Gastroesophageal sphincter (tissue), 3 donors: ENCODE measurements at regions not wholly inside any gene's neighbourhood (a gene's known extent, or its start where the extent isn't known, plus 50 kb on each side); places are given as distances from the start of the nearest gene placed in this dataset.

ENCODE experiments used
- POLR2A ChIP-seq, 2 donors: fragments of 450-650 bp; IDR thresholded peaks; one replicate each; pipeline ENCODE4 v1.6.1; 2017; ENCODE audit warnings: antibody characterized with exemption in 2 of 2, mild to moderate bottlenecking in 2 of 2, moderate library complexity in 1 of 2
- POLR2AphosphoS5 ChIP-seq: sonication (generic); formaldehyde crosslinking; IDR thresholded peaks from one replicate; pipeline ENCODE4 v1.6.1; 2017; ENCODE audit warnings: antibody characterized with exemption
- TF ChIP-seq, protein P1 (sequence below), 4 experiments: fragments of 200-600 bp in 2 of 4; fragments of 450-650 bp in 2 of 4; sonication (generic) in 1 of 4; IDR thresholded peaks; one replicate each; pipeline ENCODE4 v1.5.1; 2017 to 2019; ENCODE audit warnings: antibody characterized with exemption in 4 of 4, mild to moderate bottlenecking in 2 of 4, moderate library complexity in 2 of 4

DNA sequence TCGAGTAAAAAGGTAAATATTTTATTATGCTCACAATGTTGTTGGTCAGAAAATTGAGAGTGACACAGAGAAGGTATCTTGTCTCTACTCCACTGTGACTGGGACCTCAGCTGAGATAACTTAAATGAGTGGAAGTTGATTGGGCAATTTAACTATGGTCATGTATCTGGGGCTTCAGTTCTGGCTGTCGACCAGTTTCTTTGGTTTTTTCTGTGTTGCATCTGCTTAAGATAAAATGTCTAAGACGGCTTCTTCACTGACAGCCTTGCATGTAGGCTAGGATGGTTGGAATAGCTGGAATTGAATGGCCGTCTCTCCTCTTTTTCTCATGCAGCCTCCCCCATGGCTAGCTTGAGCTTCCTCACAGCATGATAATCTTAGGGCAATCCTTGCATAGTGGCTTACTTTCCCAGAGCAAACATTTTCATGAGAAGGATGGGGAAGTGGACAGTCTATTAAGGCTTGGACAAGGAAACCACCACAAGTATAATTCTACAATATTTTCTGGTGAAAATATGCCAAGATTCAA, 433.7 kb downstream of the KIF2B start:
- TF ChIP-seq, protein P1, sequence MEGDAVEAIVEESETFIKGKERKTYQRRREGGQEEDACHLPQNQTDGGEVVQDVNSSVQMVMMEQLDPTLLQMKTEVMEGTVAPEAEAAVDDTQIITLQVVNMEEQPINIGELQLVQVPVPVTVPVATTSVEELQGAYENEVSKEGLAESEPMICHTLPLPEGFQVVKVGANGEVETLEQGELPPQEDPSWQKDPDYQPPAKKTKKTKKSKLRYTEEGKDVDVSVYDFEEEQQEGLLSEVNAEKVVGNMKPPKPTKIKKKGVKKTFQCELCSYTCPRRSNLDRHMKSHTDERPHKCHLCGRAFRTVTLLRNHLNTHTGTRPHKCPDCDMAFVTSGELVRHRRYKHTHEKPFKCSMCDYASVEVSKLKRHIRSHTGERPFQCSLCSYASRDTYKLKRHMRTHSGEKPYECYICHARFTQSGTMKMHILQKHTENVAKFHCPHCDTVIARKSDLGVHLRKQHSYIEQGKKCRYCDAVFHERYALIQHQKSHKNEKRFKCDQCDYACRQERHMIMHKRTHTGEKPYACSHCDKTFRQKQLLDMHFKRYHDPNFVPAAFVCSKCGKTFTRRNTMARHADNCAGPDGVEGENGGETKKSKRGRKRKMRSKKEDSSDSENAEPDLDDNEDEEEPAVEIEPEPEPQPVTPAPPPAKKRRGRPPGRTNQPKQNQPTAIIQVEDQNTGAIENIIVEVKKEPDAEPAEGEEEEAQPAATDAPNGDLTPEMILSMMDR (IDR thresholded peaks at IDR 0.05): no peak
- TF ChIP-seq POLR2AphosphoS5: no peak
- no peak for TF ChIP-seq POLR2A (IDR thresholded peaks at IDR 0.05)
